ENCODE measurements at regions not wholly inside any gene's neighbourhood (a gene's known extent, or its start where the extent isn't known, plus 50 kb on each side); places are given as distances from the start of the nearest gene placed in this dataset.

DNA sequence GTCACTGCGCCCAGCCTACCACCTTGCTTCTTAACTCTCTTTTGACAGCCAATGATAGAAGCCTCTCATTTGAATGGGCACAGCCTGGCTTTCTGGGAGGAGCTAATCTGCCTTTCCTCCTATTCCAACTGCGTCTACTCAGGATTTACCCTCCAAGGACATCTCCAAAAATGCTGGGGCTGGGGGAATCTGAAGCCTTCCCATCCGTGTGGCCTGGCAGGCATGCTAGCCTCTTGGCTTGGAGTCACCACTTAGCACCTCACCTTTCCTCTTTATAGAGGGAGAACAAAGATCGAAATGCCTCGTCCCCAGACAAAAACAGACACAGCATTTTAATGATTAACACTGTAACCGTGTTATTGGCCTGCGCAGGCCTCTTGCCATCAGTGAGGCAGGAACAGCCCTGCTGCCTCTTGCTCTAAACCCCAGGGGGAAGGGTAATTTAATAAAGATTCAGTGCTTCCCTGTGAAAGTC lies 108.2 kb upstream of the KLF4 start:
- H3K27ac ChIP-seq (ENCODE audit: insufficient read length, low read depth, low read length), result no peak overlapping the region
- Mint-ChIP-seq H3K4me3 (no peak overlapping the region), H3K27me3 (ENCODE audit: low read depth) (no peaks in the 10 kb centered on the region), H3K9me3 (no peaks in the 10 kb centered on the region), H3K36me3 (ENCODE audit: insufficient read depth in 1 of 3, low read depth in 3 of 3) (no peaks in the 10 kb centered on the region; a peak in 1 of 7 replicates), H3K4me1 (peaks cover 16 to 19% of the 10 kb centered on the region in 2 experiments), H3K27ac (peak overlapping the region in 1 of 3 experiments; percentile 63; a peak in 3 of 7 replicates)
- no peak overlapping the region for H3K9ac ChIP-seq (ENCODE audit: extremely low read depth, insufficient read length, low read length)
- H3K23me2 ChIP-seq (ENCODE audit: insufficient read length, low read depth, low read length, poor library complexity, severe bottlenecking), result no peaks in the 10 kb centered on the region
- no peak overlapping the region for H4K5ac ChIP-seq (ENCODE audit: insufficient read length, low read depth, low read length)
- no peak overlapping the region for H4K91ac ChIP-seq (ENCODE audit: insufficient read length, low read depth, low read length)
- DNase-seq, result peak; percentile 35
- no peak overlapping the region for H3T11ph ChIP-seq (ENCODE audit: low read length)
- H2BK20ac ChIP-seq (ENCODE audit: low read depth, low read length, poor library complexity, severe bottlenecking), result no peak overlapping the region
- no peaks in the 10 kb centered on the region for H3K27me3 ChIP-seq (ENCODE audit: insufficient read depth, low read length)
- H3K23ac ChIP-seq (ENCODE audit: insufficient read length, low read depth, low read length), result no peak overlapping the region
- no peak overlapping the region for H2BK5ac ChIP-seq (ENCODE audit: insufficient read length, low read length)
- WGBS (ENCODE audit: extremely low coverage, insufficient read length, low lambda C conversion rate), result no CpG with 5 or more reads among the region's 7 CpGs
- H3K4me2 ChIP-seq (ENCODE audit: insufficient read depth, insufficient read length, low read length), result no peak overlapping the region
- no peak overlapping the region for H3K4ac ChIP-seq (ENCODE audit: low read depth, low read length)
- H2BK120ac ChIP-seq (ENCODE audit: low read depth, low read length, poor library complexity, severe bottlenecking), result no peak overlapping the region
- H3K18ac ChIP-seq (ENCODE audit: insufficient read length, low read depth, low read length), result no peak overlapping the region
- no peaks in the 10 kb centered on the region for H3K4me1 ChIP-seq (ENCODE audit: insufficient read depth, low read length)
- H3K56ac ChIP-seq (ENCODE audit: insufficient read length, low read depth, low read length), result no peak overlapping the region
- H4K8ac ChIP-seq (replicated peaks; ENCODE audit: insufficient read length, low read depth, low read length), result no peak overlapping the region
- H2AK5ac ChIP-seq (ENCODE audit: insufficient read length, low read length), result no peak overlapping the region
- H3K9me3 ChIP-seq (ENCODE audit: control insufficient read depth, low read depth, low read length), result no peaks in the 10 kb centered on the region
- no peaks in the 10 kb centered on the region for H4K20me1 ChIP-seq (ENCODE audit: control insufficient read depth, insufficient read depth, insufficient read length)
- no peaks in the 10 kb centered on the region for H3K79me1 ChIP-seq (ENCODE audit: insufficient read depth, low read depth, low read length, poor library complexity, severe bottlenecking)
- H3K14ac ChIP-seq (ENCODE audit: insufficient read depth, low read length), result no peak overlapping the region
- no peak overlapping the region for H2AFZ ChIP-seq (ENCODE audit: low read length)
- no peak overlapping the region for H2BK15ac ChIP-seq (ENCODE audit: low read depth, low read length)
- TF ChIP-seq, protein P1, sequence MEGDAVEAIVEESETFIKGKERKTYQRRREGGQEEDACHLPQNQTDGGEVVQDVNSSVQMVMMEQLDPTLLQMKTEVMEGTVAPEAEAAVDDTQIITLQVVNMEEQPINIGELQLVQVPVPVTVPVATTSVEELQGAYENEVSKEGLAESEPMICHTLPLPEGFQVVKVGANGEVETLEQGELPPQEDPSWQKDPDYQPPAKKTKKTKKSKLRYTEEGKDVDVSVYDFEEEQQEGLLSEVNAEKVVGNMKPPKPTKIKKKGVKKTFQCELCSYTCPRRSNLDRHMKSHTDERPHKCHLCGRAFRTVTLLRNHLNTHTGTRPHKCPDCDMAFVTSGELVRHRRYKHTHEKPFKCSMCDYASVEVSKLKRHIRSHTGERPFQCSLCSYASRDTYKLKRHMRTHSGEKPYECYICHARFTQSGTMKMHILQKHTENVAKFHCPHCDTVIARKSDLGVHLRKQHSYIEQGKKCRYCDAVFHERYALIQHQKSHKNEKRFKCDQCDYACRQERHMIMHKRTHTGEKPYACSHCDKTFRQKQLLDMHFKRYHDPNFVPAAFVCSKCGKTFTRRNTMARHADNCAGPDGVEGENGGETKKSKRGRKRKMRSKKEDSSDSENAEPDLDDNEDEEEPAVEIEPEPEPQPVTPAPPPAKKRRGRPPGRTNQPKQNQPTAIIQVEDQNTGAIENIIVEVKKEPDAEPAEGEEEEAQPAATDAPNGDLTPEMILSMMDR (conservative IDR thresholded peaks at IDR 0.05), result no peak
- no peak overlapping the region for H2BK12ac ChIP-seq (ENCODE audit: insufficient read length, low read depth, low read length)
- H3K79me2 ChIP-seq (ENCODE audit: insufficient read depth, low read length), result no peaks in the 10 kb centered on the region
